Hepatocyte (in vitro differentiated cells): ENCODE measurements at regions not wholly inside any gene's neighbourhood (a gene's known extent, or its start where the extent isn't known, plus 50 kb on each side); places are given as distances from the start of the nearest gene placed in this dataset.
A peak's percentile ranks its signal among the peaks of the same experiment; 100 is the strongest.

Experiments used
- DNase-seq: peaks from one replicate; pipeline ENCODE4 v3.0.0-alpha.2; 2016; ENCODE audit warnings: low spot score
- H2AFZ ChIP-seq: fragments of 200-600 bp; sonication (generic); 2 replicates; pipeline ENCODE4 v1.6.0; 2016; ENCODE audit warnings: antibody characterized with exemption, mild to moderate bottlenecking
- H3K27ac ChIP-seq: fragments of 200-600 bp; sonication (generic); 2 replicates; pipeline ENCODE4 v1.5.1; 2016; ENCODE audit warnings: mild to moderate bottlenecking
- H3K27me3 ChIP-seq: fragments of 200-600 bp; sonication (generic); 2 replicates; pipeline ENCODE4 v1.6.1; 2016
- H3K36me3 ChIP-seq: fragments of 200-600 bp; sonication (generic); replicated peaks from 2 replicates; pipeline ENCODE4 v1.5.1; 2016; ENCODE audit warnings: low read depth; ENCODE audit not compliant: insufficient read depth
- H3K4me1 ChIP-seq: fragments of 200-600 bp; sonication (generic); 2 replicates; pipeline ENCODE4 v1.5.1; 2016; ENCODE audit warnings: mild to moderate bottlenecking, moderate library complexity; ENCODE audit not compliant: insufficient read depth
- H3K4me2 ChIP-seq: fragments of 200-600 bp; sonication (generic); 2 replicates; pipeline ENCODE4 v1.6.0; 2016
- H3K4me3 ChIP-seq: fragments of 200-600 bp; sonication (generic); 2 replicates; pipeline ENCODE4 v1.5.1; 2016; ENCODE audit warnings: mild to moderate bottlenecking
- H3K79me2 ChIP-seq: fragments of 200-600 bp; sonication (generic); 2 replicates; pipeline ENCODE4 v1.6.0; 2017; ENCODE audit warnings: mild to moderate bottlenecking
- H3K9me2 ChIP-seq: fragments of 200-600 bp; sonication (generic); replicated peaks from 2 replicates; pipeline ENCODE4 v1.6.0; 2017; ENCODE audit warnings: mild to moderate bottlenecking; ENCODE audit not compliant: insufficient read depth
- H3K9me3 ChIP-seq: fragments of 200-600 bp; sonication (generic); 2 replicates; pipeline ENCODE4 v1.5.1; 2016; ENCODE audit warnings: low read depth, mild to moderate bottlenecking
- H4K20me1 ChIP-seq: fragments of 200-600 bp; sonication (generic); 2 replicates; pipeline ENCODE4 v1.6.0; 2016; ENCODE audit warnings: mild to moderate bottlenecking; ENCODE audit not compliant: insufficient read depth, poor library complexity, severe bottlenecking
- CTCF ChIP-seq: fragments of 200-600 bp; sonication (generic); IDR thresholded peaks from 2 replicates; pipeline ENCODE4 v1.5.1; 2016; ENCODE audit warnings: antibody characterized with exemption, mild to moderate bottlenecking; ENCODE audit not compliant: poor library complexity
- EZH2 ChIP-seq: fragments of 200-600 bp; sonication (generic); IDR thresholded peaks from 2 replicates; pipeline ENCODE4 v1.6.1; 2016; ENCODE audit warnings: antibody characterized with exemption, mild to moderate bottlenecking, borderline replicate concordance
- EZH2phosphoT487 ChIP-seq: fragments of 200-600 bp; sonication (generic); IDR thresholded peaks from one replicate; pipeline ENCODE4 v1.6.1; 2018; ENCODE audit warnings: antibody characterized with exemption, mild to moderate bottlenecking, low read depth, moderate library complexity; ENCODE audit not compliant: unreplicated experiment, severe bottlenecking
- WGBS: methylation state at CpG from one replicate; pipeline ENCODE4 v1.1.6; 2016; ENCODE audit warnings: low lambda C conversion rate; ENCODE audit errors: missing lambda C conversion rate; 5-methylcytosine and 5-hydroxymethylcytosine counted together

GRCh38 chrX:132561483-132561882 lies 72.6 kb upstream of the MBNL3 start:
- no peak overlapping the region for H2AFZ ChIP-seq
- peak; percentile 6 for DNase-seq
- no peaks in the 10 kb centered on the region for H3K27me3 ChIP-seq
- H3K79me2 ChIP-seq, result no peaks in the 10 kb centered on the region
- no peaks in the 10 kb centered on the region for H4K20me1 ChIP-seq
- WGBS, result 72% methylated on average over 4 of the region's 4 CpGs
- H3K4me1 ChIP-seq, result no peaks in the 10 kb centered on the region
- TF ChIP-seq CTCF, result no peak
- TF ChIP-seq EZH2, result no peak
- no peak for TF ChIP-seq EZH2phosphoT487
- no peaks in the 10 kb centered on the region for H3K9me3 ChIP-seq
- H3K36me3 ChIP-seq, result no peaks in the 10 kb centered on the region
- no peak overlapping the region for H3K4me2 ChIP-seq
- H3K27ac ChIP-seq, result no peak overlapping the region
- H3K4me3 ChIP-seq, result no peak overlapping the region
- no peaks in the 10 kb centered on the region for H3K9me2 ChIP-seq

- no peak overlapping the region for H3K4me3 ChIP-seq
- no peaks in the 10 kb centered on the region for H3K27me3 ChIP-seq
- no peaks in the 10 kb centered on the region for H3K79me2 ChIP-seq
- no peak overlapping the region for H3K27ac ChIP-seq
- no peaks in the 10 kb centered on the region for H3K9me3 ChIP-seq
- 64% methylated on average over 2 of the region's 2 CpGs for WGBS
- H3K4me2 ChIP-seq, result no peak overlapping the region
- no peaks in the 10 kb centered on the region for H3K36me3 ChIP-seq
- no peaks in the 10 kb centered on the region for H3K4me1 ChIP-seq
- TF ChIP-seq EZH2 (no peak), EZH2phosphoT487 (no peak), CTCF (no peak)
- H3K9me2 ChIP-seq, result no peaks in the 10 kb centered on the region
- DNase-seq, result no peak
- H2AFZ ChIP-seq, result no peak overlapping the region
- no peaks in the 10 kb centered on the region for H4K20me1 ChIP-seq
Measured at GRCh38 chrX:132559101-132559500, 70.3 kb upstream of the MBNL3 start.

- Histone ChIP-seq H3K79me2 (no peaks in the 10 kb centered on the region), H3K27me3 (no peaks in the 10 kb centered on the region), H3K4me3 (no peak overlapping the region), H3K9me3 (no peaks in the 10 kb centered on the region), H3K4me2 (no peak overlapping the region), H3K9me2 (no peaks in the 10 kb centered on the region), H4K20me1 (no peaks in the 10 kb centered on the region), H3K4me1 (no peaks in the 10 kb centered on the region), H3K36me3 (no peaks in the 10 kb centered on the region), H3K27ac (no peak overlapping the region), H2AFZ (no peak overlapping the region)
- WGBS, result 74% methylated on average over 1 of the region's 1 CpG
- no peak for DNase-seq
- TF ChIP-seq EZH2phosphoT487 (no peak), CTCF (no peak), EZH2 (no peak)
Measured at GRCh38 chrX:132539611-132540010, 50.8 kb upstream of the MBNL3 start.
